Mucosa of rectum (tissue), 2 donors: ENCODE measurements at regions not wholly inside any gene's neighbourhood (a gene's known extent, or its start where the extent isn't known, plus 50 kb on each side); places are given as distances from the start of the nearest gene placed in this dataset.
"Not testable (repeated sequence)": the region's sequence is repeated elsewhere in the genome, so short reads cannot be mapped to it uniquely, and the experiment has no call there.

ENCODE experiments used
- H3K27ac ChIP-seq, 2 donors: one replicate each; pipeline ENCODE4 v1.7.0; 2013; ENCODE audit warnings: inconsistent platforms in 2 of 2, low read depth in 2 of 2, low read length in 2 of 2
- H3K27me3 ChIP-seq, 2 donors: one replicate each; pipeline ENCODE4 v1.7.0; 2013; ENCODE audit warnings: low read length in 2 of 2; ENCODE audit not compliant: control insufficient read depth in 2 of 2, insufficient read depth in 2 of 2
- H3K36me3 ChIP-seq, 2 donors: one replicate each; pipeline ENCODE4 v1.7.0; 2013; ENCODE audit warnings: low read length in 2 of 2; ENCODE audit not compliant: control insufficient read depth in 2 of 2, insufficient read depth in 2 of 2
- H3K4me1 ChIP-seq, 2 donors: one replicate each; pipeline ENCODE4 v1.7.0; 2013; ENCODE audit warnings: low read length in 2 of 2, mild to moderate bottlenecking in 1 of 2; ENCODE audit not compliant: control insufficient read depth in 2 of 2, insufficient read depth in 2 of 2
- H3K4me3 ChIP-seq, 2 donors: one replicate each; pipeline ENCODE4 v1.7.0; 2013; ENCODE audit warnings: low read length in 2 of 2
- H3K9ac ChIP-seq, 2 donors: one replicate each; pipeline ENCODE4 v1.7.0; 2013; ENCODE audit warnings: low read length in 2 of 2, low read depth in 1 of 2, mild to moderate bottlenecking in 1 of 2
- H3K9me3 ChIP-seq, 2 donors: one replicate each; pipeline ENCODE4 v1.7.0; 2013; ENCODE audit warnings: low read length in 2 of 2; ENCODE audit not compliant: control insufficient read depth in 2 of 2
- donor health status: healthy.
- donor health status: Normal muscosa, but diverticular disease.

- H3K4me3 ChIP-seq, H3K9me3 ChIP-seq, H3K9ac ChIP-seq, H3K4me1 ChIP-seq, H3K36me3 ChIP-seq, H3K27ac ChIP-seq, H3K27me3 ChIP-seq: not testable (repeated sequence)
Observed at GRCh38 chr21:5116344-5117123, 5404.8 kb upstream of the TPTE start.

GRCh38 chr21:5117135-5117534, 5404.2 kb upstream of the TPTE start:
- H3K27ac ChIP-seq, H3K4me1 ChIP-seq: not testable (repeated sequence)

GRCh38 chr21:5117666-5118295, 5403.6 kb upstream of the TPTE start:
- not testable (repeated sequence) for H3K27me3 ChIP-seq, H3K9ac ChIP-seq, H3K4me1 ChIP-seq, H3K4me3 ChIP-seq, H3K36me3 ChIP-seq, H3K9me3 ChIP-seq
- H3K27ac ChIP-seq: peak overlapping the region in 1 of 2 donors; percentile 38

More at GRCh38 chr21:5117135-5117534, 5404.2 kb upstream of the TPTE start:
- H3K9me3 ChIP-seq, H3K9ac ChIP-seq, H3K36me3 ChIP-seq, H3K27me3 ChIP-seq, H3K4me3 ChIP-seq: not testable (repeated sequence)

- H3K9ac ChIP-seq, H3K4me1 ChIP-seq, H3K36me3 ChIP-seq, H3K4me3 ChIP-seq, H3K27me3 ChIP-seq, H3K27ac ChIP-seq, H3K9me3 ChIP-seq: not testable (repeated sequence)
Observed at GRCh38 chr21:5118296-5118679, 5403.1 kb upstream of the TPTE start.

- not testable (repeated sequence) for H3K27ac ChIP-seq, H3K27me3 ChIP-seq, H3K4me3 ChIP-seq, H3K9me3 ChIP-seq, H3K36me3 ChIP-seq, H3K9ac ChIP-seq, H3K4me1 ChIP-seq
Observed at GRCh38 chr21:5119179-5119578, 5402.2 kb upstream of the TPTE start.

- not testable (repeated sequence) for H3K4me1 ChIP-seq, H3K27me3 ChIP-seq, H3K9ac ChIP-seq, H3K27ac ChIP-seq, H3K4me3 ChIP-seq, H3K9me3 ChIP-seq, H3K36me3 ChIP-seq
Observed at GRCh38 chr21:5121399-5121798, 5400.0 kb upstream of the TPTE start.

- not testable (repeated sequence) for H3K27ac ChIP-seq
Observed at GRCh38 chr21:5121849-5122248, 5399.5 kb upstream of the TPTE start.

GRCh38 chr21:5123655-5124054, 5397.7 kb upstream of the TPTE start:
- not testable (repeated sequence) for H3K27ac ChIP-seq

More at GRCh38 chr21:5121849-5122248, 5399.5 kb upstream of the TPTE start:
- H3K4me1 ChIP-seq, H3K36me3 ChIP-seq, H3K4me3 ChIP-seq, H3K27me3 ChIP-seq, H3K9me3 ChIP-seq, H3K9ac ChIP-seq: not testable (repeated sequence)

GRCh38 chr21:5128261-5128660, 5393.1 kb upstream of the TPTE start:
- H3K9ac ChIP-seq, H3K4me3 ChIP-seq, H3K36me3 ChIP-seq, H3K27me3 ChIP-seq, H3K9me3 ChIP-seq, H3K4me1 ChIP-seq: not testable (repeated sequence)
- H3K27ac ChIP-seq: peak overlapping the region in 1 of 2 donors; percentile 48

More at GRCh38 chr21:5123655-5124054, 5397.7 kb upstream of the TPTE start:
- H3K27me3 ChIP-seq, H3K4me3 ChIP-seq, H3K9me3 ChIP-seq, H3K4me1 ChIP-seq, H3K9ac ChIP-seq, H3K36me3 ChIP-seq: not testable (repeated sequence)

GRCh38 chr21:5133824-5134223, 5387.6 kb upstream of the TPTE start:
- H3K9ac ChIP-seq: not testable (repeated sequence)

More at GRCh38 chr21:5133824-5134223, 5387.6 kb upstream of the TPTE start:
- not testable (repeated sequence) for H3K4me3 ChIP-seq, H3K27ac ChIP-seq, H3K4me1 ChIP-seq, H3K9me3 ChIP-seq, H3K36me3 ChIP-seq, H3K27me3 ChIP-seq
